ENCODE measurements at regions not wholly inside any gene's neighbourhood (a gene's known extent, or its start where the extent isn't known, plus 50 kb on each side); places are given as distances from the start of the nearest gene placed in this dataset.

GRCh38 chr13:81207231-81207630 lies 866.3 kb upstream of the SPRY2 start (continued):
- TF ChIP-seq ZNF513 (tag by site-specific recombination; IDR thresholded peaks at IDR 0.05) (no peak), ZNF521 (tag by site-specific recombination; IDR thresholded peaks at IDR 0.05) (no peak), MEIS1 (CRISPR knock-in tag; IDR thresholded peaks at IDR 0.05; ENCODE audit: borderline replicate concordance) (no peak), ZNF501 (tag by site-specific recombination; IDR thresholded peaks at IDR 0.05) (no peak), ZNF488 (tag by site-specific recombination; IDR thresholded peaks at IDR 0.05) (no peak), PRDM2 (tag by site-specific recombination; IDR thresholded peaks at IDR 0.05; ENCODE audit: borderline replicate concordance) (no peak), ZSCAN4 (tag by site-specific recombination; IDR thresholded peaks at IDR 0.05) (no peak), ZNF146 (tag by site-specific recombination; IDR thresholded peaks at IDR 0.05) (no peak), PATZ1 (tag by site-specific recombination; IDR thresholded peaks at IDR 0.05) (no peak)

- H3K4me1 ChIP-seq (ENCODE audit: control insufficient read depth, insufficient read depth, low read length), result no peaks in the 10 kb centered on the region
- H3K27ac ChIP-seq (ENCODE audit: extremely low read depth, low read depth, low read length), result no peak overlapping the region
- H3K36me3 ChIP-seq (ENCODE audit: control insufficient read depth in 2 of 2, insufficient read depth in 1 of 2, low read length in 2 of 2), result no peaks in the 10 kb centered on the region
- TF ChIP-seq KLF10 (tag by site-specific recombination; IDR thresholded peaks at IDR 0.05), result no peak
- TF ChIP-seq ZNF366 (tag by site-specific recombination; conservative IDR thresholded peaks at IDR 0.05), result no peak
- TF ChIP-seq ZNF473 (tag by site-specific recombination; IDR thresholded peaks at IDR 0.05), result no peak
- no peak for TF ChIP-seq ZSCAN16 (tag by site-specific recombination; IDR thresholded peaks at IDR 0.05)
- no peaks in the 10 kb centered on the region for H3K9me3 ChIP-seq (ENCODE audit: control insufficient read depth, insufficient read depth, low read depth, low read length)
- H3K4me3 ChIP-seq (ENCODE audit: low read depth, low read length), result no peak overlapping the region
- POLR2A ChIA-PET, result no interaction called here
- CTCF ChIA-PET, result no interaction called here
These were observed 862.9 kb upstream of the SPRY2 start for GRCh38 chr13:81203783-81204182.
